Stimulated activated CD4-positive, alpha-beta T cell treated with anti-CD3 and anti-CD28 coated beads, Interleukin-12 subunit alpha, Interleukin-12 subunit beta, amount 100 ng/mL, for 24 hours (primary cell): ENCODE measurements at regions not wholly inside any gene's neighbourhood (a gene's known extent, or its start where the extent isn't known, plus 50 kb on each side); places are given as distances from the start of the nearest gene placed in this dataset.

Experiments
- DNase-seq, 2 experiments: peaks; one replicate each; pipeline ENCODE4 v3.0.0-alpha.2; 2020; ENCODE audit warnings: low read depth in 2 of 2

GRCh38 chr4:89422441-89422990 is 114.9 kb upstream of the GPRIN3 start:
- no peak for DNase-seq

- DNase-seq = no peak
These were observed 112.9 kb upstream of the GPRIN3 start for GRCh38 chr4:89420507-89420906.

GRCh38 chr4:89419111-89419695 is 111.6 kb upstream of the GPRIN3 start:
- no peak for DNase-seq

DNA sequence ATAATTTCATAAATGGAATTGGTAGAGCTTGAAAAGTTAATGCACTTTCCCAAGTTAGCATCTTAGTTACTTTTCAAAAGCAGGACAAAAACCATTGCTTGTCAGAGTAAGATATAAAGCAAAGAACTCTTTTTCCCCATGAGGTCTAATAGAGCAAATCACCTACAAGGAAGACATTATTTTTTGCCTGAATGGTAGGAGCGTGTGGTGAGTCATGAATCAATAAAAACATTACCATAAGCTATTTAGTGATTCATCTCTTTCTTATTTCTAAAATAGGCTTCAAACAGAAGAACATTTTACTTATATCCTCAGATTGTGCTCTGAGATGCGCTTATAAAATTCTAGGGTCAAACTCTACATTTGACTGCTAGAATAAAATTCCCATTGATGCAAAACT is 109.4 kb upstream of the GPRIN3 start:
- DNase-seq = no peak

- DNase-seq = no peak
These were observed 105.9 kb upstream of the GPRIN3 start for GRCh38 chr4:89413518-89413917.

DNA sequence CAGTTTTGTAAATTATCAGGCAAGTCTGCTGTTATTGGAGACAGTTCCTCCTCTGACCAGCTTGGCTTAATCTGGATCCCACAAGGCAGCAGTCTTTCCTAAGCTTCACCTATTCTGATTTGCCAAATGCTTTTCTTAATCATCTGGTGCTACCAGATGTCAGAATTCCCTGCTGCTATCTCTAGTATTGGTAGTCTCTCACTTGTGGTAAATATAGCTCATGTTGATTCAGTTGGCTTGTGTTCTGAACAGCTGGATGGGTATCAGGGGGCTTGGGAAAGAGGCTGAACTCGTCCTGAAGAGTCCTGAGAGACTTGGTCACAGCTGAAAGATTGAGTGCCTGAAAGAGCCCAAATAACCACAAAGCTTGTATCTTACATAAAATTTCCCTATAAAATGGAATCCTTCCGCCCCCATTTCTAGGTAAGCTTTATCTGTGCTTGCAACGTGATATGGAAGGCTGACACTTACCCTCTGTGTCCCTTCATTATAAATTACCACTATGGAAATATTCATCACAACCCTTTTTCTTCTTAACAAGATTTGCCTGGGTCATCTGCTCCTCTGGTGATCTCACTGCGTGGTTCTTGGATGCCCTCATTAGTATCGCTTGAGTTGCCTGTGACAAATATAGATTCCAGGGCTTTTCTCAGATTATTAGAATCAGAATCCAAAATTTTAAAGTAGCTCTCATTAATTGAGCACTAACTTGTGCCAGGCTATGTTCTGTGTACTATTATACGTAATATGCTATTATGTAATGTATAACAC is 104.1 kb upstream of the GPRIN3 start:
- DNase-seq = no peak

DNA sequence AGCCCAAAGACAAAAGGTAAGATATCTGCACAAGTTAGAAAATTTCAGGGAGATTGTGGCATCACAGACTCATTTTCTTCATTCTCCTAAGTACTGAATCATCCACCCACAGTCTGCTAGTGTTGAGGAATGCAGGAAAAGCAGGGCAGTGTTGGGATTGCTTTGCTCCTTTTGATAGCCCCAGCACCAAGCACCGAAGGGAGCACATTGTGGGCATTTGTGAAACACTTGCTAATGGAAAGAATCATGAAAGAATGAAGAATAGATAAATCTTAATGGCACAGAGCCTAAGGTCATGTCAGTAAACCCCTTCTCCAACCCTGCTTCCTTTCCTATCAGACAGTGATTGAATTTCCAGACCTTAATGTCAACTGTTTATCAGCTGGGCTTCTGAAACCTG is 103.1 kb upstream of the GPRIN3 start:
- no peak for DNase-seq

DNA sequence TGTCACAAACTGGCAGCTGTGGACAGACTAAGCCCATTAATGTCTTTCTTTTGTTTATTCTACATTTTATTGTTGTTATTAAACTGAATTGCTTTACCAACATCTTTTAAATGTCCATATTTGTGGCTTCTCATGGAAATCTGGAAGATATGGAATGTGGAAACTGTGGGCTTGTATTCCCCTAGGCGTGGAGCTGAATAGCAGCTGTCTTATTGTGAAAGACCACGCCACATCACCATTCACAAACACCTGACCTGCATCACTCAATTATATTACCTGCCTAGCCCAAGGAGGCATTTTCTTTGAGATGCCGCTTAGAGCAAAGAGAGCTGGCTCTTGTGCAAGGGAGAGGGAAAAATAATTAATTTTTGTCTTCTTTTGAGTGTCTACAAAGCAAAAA is 96.9 kb upstream of the GPRIN3 start:
- DNase-seq = no peak

DNA sequence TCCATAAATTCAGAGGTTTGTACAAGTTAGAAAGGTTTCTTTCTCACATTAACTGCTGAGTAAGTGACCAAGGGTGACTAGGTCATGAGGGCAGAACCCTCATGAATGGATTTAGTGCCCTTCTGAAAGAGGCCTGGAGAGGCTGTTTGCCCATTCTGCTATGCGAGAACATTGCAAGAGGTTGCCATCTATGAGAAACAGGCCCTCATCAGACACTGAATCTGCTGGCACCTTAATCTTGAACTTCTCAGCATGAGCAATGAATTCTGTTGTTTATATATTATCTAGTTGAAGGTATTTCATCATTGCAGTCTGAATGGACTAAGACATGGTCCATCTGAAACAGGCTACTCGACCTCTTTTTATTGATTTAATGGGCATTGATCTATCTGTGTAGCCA is 96.2 kb upstream of the GPRIN3 start:
- DNase-seq = no peak

- no peak for DNase-seq
These were observed 92.9 kb upstream of the GPRIN3 start for GRCh38 chr4:89400287-89401035.

- DNase-seq = no peak
These were observed 91.0 kb upstream of the GPRIN3 start for GRCh38 chr4:89398644-89399043.

- DNase-seq = no peak
These were observed 90.5 kb upstream of the GPRIN3 start for GRCh38 chr4:89398146-89398545.

DNA sequence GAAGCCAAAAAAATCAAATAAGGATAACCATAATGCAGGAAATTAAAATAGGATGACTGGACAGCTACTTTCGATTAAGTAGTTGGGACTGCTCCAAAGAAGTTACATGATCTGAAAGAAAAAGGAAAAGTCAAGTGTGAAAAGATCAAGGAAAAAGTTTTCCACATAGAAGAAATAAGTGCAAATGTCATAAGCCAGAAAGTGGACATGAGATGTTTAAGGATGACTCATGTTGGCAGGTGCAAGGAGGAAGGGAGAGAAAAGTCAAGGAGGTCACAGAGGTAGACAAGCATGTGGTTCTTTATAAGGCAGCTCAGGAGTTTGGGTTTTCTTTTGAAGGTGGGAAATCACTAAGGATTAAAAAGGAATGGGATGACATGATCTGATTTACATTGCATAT is 89.8 kb upstream of the GPRIN3 start:
- DNase-seq = no peak

DNA sequence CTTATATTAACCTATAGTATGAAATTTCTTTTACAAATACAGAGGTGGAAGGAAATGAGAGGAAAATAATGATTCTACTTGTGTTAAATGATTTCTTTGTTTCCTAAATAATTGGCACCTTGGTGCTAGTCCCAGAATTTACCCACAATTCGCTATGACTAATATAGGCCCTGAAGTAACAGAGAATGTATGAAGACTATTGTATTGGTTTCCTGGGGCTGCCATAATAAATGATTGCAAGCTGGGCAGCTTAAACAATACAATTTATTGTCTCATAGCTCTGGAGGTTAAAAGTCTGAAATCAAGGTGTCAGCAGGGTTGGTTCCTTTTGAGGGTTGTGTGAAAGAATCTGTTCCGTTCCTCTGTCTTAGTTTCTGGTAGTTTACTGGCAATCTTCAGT is 74.8 kb upstream of the GPRIN3 start:
- DNase-seq = no peak

DNA sequence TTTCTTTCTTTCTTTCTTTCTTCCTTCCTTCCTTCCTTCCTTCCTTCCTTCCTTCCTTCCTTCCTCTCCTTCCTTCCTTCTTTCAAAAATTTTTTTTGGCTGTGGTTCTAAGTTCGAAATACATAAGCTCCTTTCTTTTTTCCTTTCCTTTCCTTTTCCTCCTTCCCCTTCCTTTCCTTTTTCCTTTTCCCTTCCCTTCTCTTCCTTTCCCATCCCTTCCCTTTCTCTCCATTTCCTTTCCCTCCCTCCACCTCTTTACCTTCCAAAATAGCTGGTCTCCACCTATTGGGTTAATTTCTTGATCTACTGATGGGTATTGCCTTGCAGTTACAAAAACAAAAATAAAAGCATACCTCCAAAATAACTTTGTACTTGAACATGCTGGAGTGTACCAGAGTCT is 73.4 kb upstream of the GPRIN3 start:
- no peak for DNase-seq

- DNase-seq = no peak
These were observed 72.0 kb upstream of the GPRIN3 start for GRCh38 chr4:89379511-89380044.

DNA sequence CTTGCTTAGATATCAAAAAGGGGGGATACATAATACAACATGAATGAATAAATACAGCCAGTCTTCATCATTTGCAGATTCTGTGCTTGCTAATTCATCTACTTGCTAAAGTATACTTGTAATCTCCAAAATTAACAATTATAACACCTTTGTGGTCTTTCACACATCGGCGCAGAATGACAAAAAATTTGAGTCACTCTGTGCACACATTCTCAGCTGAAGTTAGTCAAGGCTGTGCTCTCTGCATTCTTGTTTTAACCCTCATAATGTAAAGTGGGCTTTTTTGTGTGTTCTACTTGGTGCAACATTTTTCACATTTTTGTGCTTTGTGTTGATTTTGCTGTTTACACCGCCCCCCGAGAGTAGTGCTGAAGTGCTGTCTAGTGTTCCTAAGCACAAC is 65.8 kb upstream of the GPRIN3 start:
- DNase-seq = no peak

DNA sequence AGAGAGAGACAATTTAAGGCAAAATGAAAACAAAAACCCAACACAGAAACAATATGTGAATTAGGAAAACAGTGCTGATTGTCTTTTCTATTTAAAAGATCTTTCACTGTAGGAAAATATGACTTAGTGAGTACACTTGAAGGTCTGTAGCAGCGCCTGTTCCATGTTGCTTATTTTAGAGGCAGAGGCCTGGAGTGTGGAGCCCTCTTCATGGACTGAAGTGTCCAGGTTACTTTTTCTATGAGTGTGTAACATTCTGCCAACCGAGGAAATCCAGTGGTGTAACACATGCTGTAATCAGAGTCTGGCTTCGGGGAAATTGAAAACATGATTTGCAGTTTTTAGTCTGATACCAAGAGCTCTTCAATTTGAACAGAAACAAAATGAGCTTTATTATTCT is 64.0 kb upstream of the GPRIN3 start:
- DNase-seq = no peak

GRCh38 chr4:89369581-89369980 is 62.0 kb upstream of the GPRIN3 start:
- no peak for DNase-seq

GRCh38 chr4:89368861-89369260 is 61.3 kb upstream of the GPRIN3 start:
- no peak for DNase-seq

- no peak for DNase-seq
These were observed 58.2 kb upstream of the GPRIN3 start for GRCh38 chr4:89365776-89366175.

DNA sequence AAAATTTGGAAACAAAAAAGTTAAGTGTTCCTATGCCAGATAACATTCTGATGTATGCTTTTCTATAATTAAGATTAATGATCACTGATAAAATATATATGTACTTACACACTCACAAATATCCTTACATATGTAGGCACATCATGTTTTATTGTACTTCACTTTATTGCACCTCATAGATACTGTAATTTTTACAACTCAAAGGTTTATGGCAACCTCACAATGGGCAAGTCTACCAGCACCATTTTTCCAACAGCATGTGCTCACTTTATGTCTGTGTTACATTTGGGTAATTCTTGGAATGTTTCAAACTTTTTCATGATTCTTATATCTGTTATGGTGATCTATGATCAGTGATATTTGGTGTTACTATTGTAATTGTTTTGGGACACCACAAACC is 57.8 kb upstream of the GPRIN3 start:
- DNase-seq = no peak

DNA sequence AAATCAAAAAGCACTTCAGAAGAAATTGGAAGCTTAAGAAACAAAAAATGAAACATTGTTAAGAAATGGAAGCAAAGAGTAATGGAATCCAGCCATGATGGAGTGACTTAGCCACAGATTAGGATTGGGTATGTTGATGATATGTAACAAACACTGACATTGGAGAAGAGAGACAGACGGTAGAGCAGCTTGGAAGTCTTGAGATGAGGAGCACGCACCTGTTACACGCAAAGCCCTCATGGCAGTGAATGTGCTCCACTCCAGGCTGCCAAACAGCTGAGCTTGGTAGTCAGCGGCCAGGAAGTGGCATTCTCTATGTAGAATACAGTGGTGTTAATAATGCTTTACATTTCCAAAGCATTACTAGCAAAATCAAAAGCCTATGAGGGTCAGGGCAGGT is 56.9 kb upstream of the GPRIN3 start:
- no peak for DNase-seq
